Caco-2 (cell line): ENCODE measurements at regions not wholly inside any gene's neighbourhood (a gene's known extent, or its start where the extent isn't known, plus 50 kb on each side); places are given as distances from the start of the nearest gene placed in this dataset.

Experiments used
- BruUV-seq: library from RNA; stranded (reverse); fragments of 400-500 nt; replicated peaks from 2 replicates; lab custom pipeline; 2021; lab: Mats Ljungman, UMichigan
- CTCF ChIA-PET: fragments of 300-600 bp; sonication (Branson Sonifier 250); formaldehyde crosslinking; loops from one replicate; lab custom pipeline; 2022; ENCODE audit warnings: antibody characterized with exemption; lab: Charles Lee
- POLR2A ChIA-PET: fragments of 300-600 bp; sonication (Branson Sonifier 250); formaldehyde crosslinking; loops from one replicate; lab custom pipeline; 2022; ENCODE audit warnings: antibody characterized with exemption; lab: Charles Lee
- DNase-seq, 2 experiments: peaks; one replicate each; pipeline versions ENCODE4 v3.0.0 to v3.0.0-alpha.2; 2020 to 2022
- H3K27me3 ChIP-seq: replicated peaks from 2 replicates; pipeline ENCODE4 v1.6.0; 2011; ENCODE audit warnings: low read length; ENCODE audit not compliant: control insufficient read depth, insufficient read depth
- H3K36me3 ChIP-seq: 2 replicates; pipeline ENCODE4 v1.5.1; 2011; ENCODE audit warnings: low read length; ENCODE audit not compliant: control insufficient read depth, insufficient read depth
- H3K4me1 ChIP-seq: fragments of 250-450 bp; sonication (Bioruptor Pico); 2 replicates; pipeline ENCODE4 v1.5.1; 2020; ENCODE audit warnings: mild to moderate bottlenecking
- H3K4me3 ChIP-seq: 2 replicates; pipeline ENCODE4 v1.5.1; 2011; ENCODE audit warnings: low read depth, mild to moderate bottlenecking, control low read depth, low read length
- H3K9me3 ChIP-seq: fragments of 250-450 bp; sonication (Bioruptor Pico); 2 replicates; pipeline ENCODE4 v1.5.1; 2020; ENCODE audit warnings: mild to moderate bottlenecking, moderate library complexity
- H3K27ac Mint-ChIP-seq: one replicate; pipeline ENCODE4 v1.8.0; 2022; ENCODE audit warnings: mixed read lengths; ENCODE audit not compliant: unreplicated experiment
- H3K27me3 Mint-ChIP-seq: one replicate; pipeline ENCODE4 v1.8.0; 2022; ENCODE audit warnings: mixed read lengths; ENCODE audit not compliant: insufficient read depth, unreplicated experiment
- H3K36me3 Mint-ChIP-seq: one replicate; pipeline ENCODE4 v1.8.0; 2022; ENCODE audit warnings: mild to moderate bottlenecking, mixed read lengths; ENCODE audit not compliant: insufficient read depth, unreplicated experiment
- H3K4me1 Mint-ChIP-seq: one replicate; pipeline ENCODE4 v1.8.0; 2022; ENCODE audit warnings: low read depth, mixed read lengths; ENCODE audit not compliant: unreplicated experiment
- H3K4me3 Mint-ChIP-seq: one replicate; pipeline ENCODE4 v1.8.0; 2022; ENCODE audit warnings: mild to moderate bottlenecking, moderate library complexity, mixed read lengths; ENCODE audit not compliant: unreplicated experiment
- H3K9me3 Mint-ChIP-seq: one replicate; pipeline ENCODE4 v1.8.0; 2022; ENCODE audit warnings: mixed read lengths; ENCODE audit not compliant: unreplicated experiment
- intact Hi-C: fragments of 100-400 bp; cut with micrococcal nuclease; formaldehyde crosslinking; loops from one replicate; pipeline ENCODE4 v1.10.0; 2022; ENCODE audit not compliant: unreplicated experiment
- TF ChIP-seq, protein P1 (sequence below), 2 experiments: fragments of 200-600 bp in 1 of 2; IDR thresholded peaks; 1 replicate in 1 of 2; 2 replicates in 1 of 2; pipeline versions ENCODE4 v1.5.1 to v1.8.0; 2011 to 2022; ENCODE audit warnings: antibody characterized with exemption in 1 of 2, control low read depth in 1 of 2, inconsistent platforms in 1 of 2, low read depth in 1 of 2, low read length in 1 of 2, mild to moderate bottlenecking in 1 of 2, moderate library complexity in 1 of 2; ENCODE audit not compliant: insufficient read depth in 1 of 2, severe bottlenecking in 1 of 2, unreplicated experiment in 1 of 2

DNA sequence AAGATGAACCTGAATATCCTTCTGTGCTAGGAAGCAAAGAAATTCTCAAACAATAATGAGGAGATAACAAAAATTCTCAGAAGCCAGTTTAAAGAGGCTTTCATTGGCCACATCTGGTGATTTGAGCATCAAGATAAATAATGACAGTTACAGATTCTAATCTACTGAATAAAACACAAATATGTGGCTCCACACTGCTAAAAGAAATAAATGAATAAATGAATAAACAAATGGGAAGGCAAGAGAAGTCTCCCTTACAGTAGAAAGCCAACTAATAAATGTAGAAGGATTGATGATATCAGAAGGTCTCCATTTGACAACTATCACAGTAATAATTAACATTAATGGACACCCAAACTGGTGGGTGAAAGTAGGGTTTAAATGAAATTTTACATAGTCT, 54.6 kb upstream of the ADAM23 start:
- H3K9me3 Mint-ChIP-seq: peaks cover 10% of the 10 kb centered on the region
- BruUV-seq: no TSS peak
- intact Hi-C loops: no loop called here
- no peaks in the 10 kb centered on the region for H3K36me3 Mint-ChIP-seq
- Histone ChIP-seq H3K27me3 (no peaks in the 10 kb centered on the region), H3K9me3 (peaks cover 4% of the 10 kb centered on the region; the same call in 1 of the 2 replicates), H3K4me3 (no peak overlapping the region), H3K4me1 (no peaks in the 10 kb centered on the region), H3K36me3 (no peaks in the 10 kb centered on the region)
- H3K27me3 Mint-ChIP-seq: peaks cover 5% of the 10 kb centered on the region
- no peak overlapping the region for H3K4me3 Mint-ChIP-seq
- no peaks in the 10 kb centered on the region for H3K4me1 Mint-ChIP-seq
- ChIA-PET POLR2A (no interaction called here), CTCF (no interaction called here)
- DNase-seq: no peak
- TF ChIP-seq, protein P1, sequence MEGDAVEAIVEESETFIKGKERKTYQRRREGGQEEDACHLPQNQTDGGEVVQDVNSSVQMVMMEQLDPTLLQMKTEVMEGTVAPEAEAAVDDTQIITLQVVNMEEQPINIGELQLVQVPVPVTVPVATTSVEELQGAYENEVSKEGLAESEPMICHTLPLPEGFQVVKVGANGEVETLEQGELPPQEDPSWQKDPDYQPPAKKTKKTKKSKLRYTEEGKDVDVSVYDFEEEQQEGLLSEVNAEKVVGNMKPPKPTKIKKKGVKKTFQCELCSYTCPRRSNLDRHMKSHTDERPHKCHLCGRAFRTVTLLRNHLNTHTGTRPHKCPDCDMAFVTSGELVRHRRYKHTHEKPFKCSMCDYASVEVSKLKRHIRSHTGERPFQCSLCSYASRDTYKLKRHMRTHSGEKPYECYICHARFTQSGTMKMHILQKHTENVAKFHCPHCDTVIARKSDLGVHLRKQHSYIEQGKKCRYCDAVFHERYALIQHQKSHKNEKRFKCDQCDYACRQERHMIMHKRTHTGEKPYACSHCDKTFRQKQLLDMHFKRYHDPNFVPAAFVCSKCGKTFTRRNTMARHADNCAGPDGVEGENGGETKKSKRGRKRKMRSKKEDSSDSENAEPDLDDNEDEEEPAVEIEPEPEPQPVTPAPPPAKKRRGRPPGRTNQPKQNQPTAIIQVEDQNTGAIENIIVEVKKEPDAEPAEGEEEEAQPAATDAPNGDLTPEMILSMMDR (IDR thresholded peaks at IDR 0.05; ENCODE audit: insufficient read depth in 1 of 2, low read depth in 1 of 2, low read length in 1 of 2, severe bottlenecking in 1 of 2, unreplicated experiment in 1 of 2): no peak
- H3K27ac Mint-ChIP-seq: no peak overlapping the region

DNA sequence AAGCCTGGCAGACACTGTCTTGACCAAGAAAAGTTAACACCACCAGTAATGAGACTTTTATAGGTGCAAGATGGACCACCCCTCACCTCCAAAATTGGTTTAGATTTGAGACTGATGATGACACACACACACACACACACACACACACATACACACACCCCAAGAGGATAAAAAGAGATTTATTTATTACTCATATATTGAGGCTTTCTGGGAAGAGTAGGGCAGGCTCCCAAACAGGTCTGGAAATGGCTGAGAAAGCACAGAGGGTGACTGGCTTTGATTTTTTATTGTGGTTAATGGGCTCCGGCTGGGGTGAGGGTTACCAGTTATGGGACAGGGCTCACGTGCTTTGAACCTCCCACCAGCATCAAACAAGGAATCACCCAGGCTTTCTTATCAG, 54.2 kb upstream of the ADAM23 start:
- no peak overlapping the region for H3K4me3 ChIP-seq
- CTCF ChIA-PET: no interaction called here
- TF ChIP-seq, protein P1 (IDR thresholded peaks at IDR 0.05; ENCODE audit: insufficient read depth in 1 of 2, low read depth in 1 of 2, low read length in 1 of 2, severe bottlenecking in 1 of 2, unreplicated experiment in 1 of 2): no peak
- H3K36me3 ChIP-seq: no peaks in the 10 kb centered on the region
- intact Hi-C loops: no loop called here
- Mint-ChIP-seq H3K27ac (no peak overlapping the region), H3K27me3 (peaks cover 5% of the 10 kb centered on the region), H3K4me1 (no peaks in the 10 kb centered on the region), H3K36me3 (no peaks in the 10 kb centered on the region), H3K4me3 (no peak overlapping the region), H3K9me3 (peaks cover 7% of the 10 kb centered on the region)
- no peaks in the 10 kb centered on the region for H3K27me3 ChIP-seq
- BruUV-seq: no TSS peak
- H3K4me1 ChIP-seq: no peaks in the 10 kb centered on the region
- 0 out of 2 replicates have a peak, but pooled peaks cover 3% of the 10 kb centered on the region for H3K9me3 ChIP-seq
- no peak for DNase-seq
- POLR2A ChIA-PET: no interaction called here

DNA sequence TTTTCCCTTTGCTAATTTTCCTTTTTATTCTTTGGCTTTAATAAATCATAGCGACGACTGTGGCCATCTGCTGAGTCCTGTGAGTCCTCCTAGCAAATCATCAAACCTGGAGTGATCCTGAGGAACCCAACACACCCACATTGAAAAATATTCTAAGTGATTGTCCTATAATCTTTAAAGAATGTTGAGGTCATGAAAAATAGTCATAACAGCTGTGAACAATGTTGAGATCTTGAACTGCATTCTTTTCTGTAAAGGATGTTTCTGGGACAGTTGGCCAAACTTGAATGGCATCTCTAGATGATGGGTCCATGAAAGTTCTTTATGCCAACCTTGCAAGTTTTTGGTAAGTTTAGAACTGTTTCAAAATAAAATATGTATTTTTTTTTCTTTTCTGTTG, 53.2 kb upstream of the ADAM23 start:
- POLR2A ChIA-PET: no interaction called here
- 0 out of 2 replicates have a peak, but pooled peaks cover 3% of the 10 kb centered on the region for H3K9me3 ChIP-seq
- Mint-ChIP-seq H3K36me3 (no peaks in the 10 kb centered on the region), H3K4me1 (no peaks in the 10 kb centered on the region), H3K4me3 (no peak overlapping the region), H3K27ac (no peak overlapping the region), H3K9me3 (peaks cover 9% of the 10 kb centered on the region), H3K27me3 (peaks cover 2% of the 10 kb centered on the region)
- intact Hi-C loops: loop anchor here (5.0 kb wide), 1 partner anchor 228 kb away; no protein-coding TSS in a partner anchor
- no TSS peak for BruUV-seq
- TF ChIP-seq, protein P1 (IDR thresholded peaks at IDR 0.05; ENCODE audit: insufficient read depth in 1 of 2, low read depth in 1 of 2, low read length in 1 of 2, severe bottlenecking in 1 of 2, unreplicated experiment in 1 of 2): no peak
- no peaks in the 10 kb centered on the region for H3K36me3 ChIP-seq
- no peaks in the 10 kb centered on the region for H3K4me1 ChIP-seq
- no peaks in the 10 kb centered on the region for H3K27me3 ChIP-seq
- DNase-seq: no peak
- CTCF ChIA-PET: interaction anchor here (1.0 kb wide), 1 partner anchor 169 kb away, joined by 4 read pairs; no protein-coding TSS in a partner anchor
- no peak overlapping the region for H3K4me3 ChIP-seq
